Left lung (tissue), 4 donors: ENCODE measurements at regions not wholly inside any gene's neighbourhood (a gene's known extent, or its start where the extent isn't known, plus 50 kb on each side); places are given as distances from the start of the nearest gene placed in this dataset.

ENCODE experiments used
- ATAC-seq: fragments of 200-7000 bp; cut with Tn5 transposase; one replicate; pipeline ENCODE4 v1.9.1; 2020; ENCODE audit warnings: moderate library complexity
- DNase-seq, 4 donors: peaks; one replicate each; pipeline ENCODE4 v3.0.0-alpha.2; 2013 to 2020
- H3K27ac ChIP-seq, 2 donors: fragments of 200-600 bp; sonication (generic) in 1 of 2; one replicate each; pipeline versions ENCODE4 v1.5.0 to v1.8.0; 2020 to 2021
- H3K27me3 ChIP-seq, 2 donors: fragments of 200-600 bp; sonication (generic) in 1 of 2; one replicate each; pipeline versions ENCODE4 v1.5.0 to v1.8.0; 2020 to 2021
- H3K36me3 ChIP-seq, 2 donors: fragments of 200-600 bp; sonication (generic) in 1 of 2; one replicate each; pipeline versions ENCODE4 v1.5.0 to v1.8.0; 2020 to 2021
- H3K4me1 ChIP-seq, 2 donors: fragments of 200-600 bp; one replicate each; pipeline ENCODE4 v1.8.0; 2021
- H3K4me3 ChIP-seq, 2 donors: fragments of 200-600 bp; sonication (generic) in 1 of 2; one replicate each; pipeline versions ENCODE4 v1.5.0 to v1.8.0; 2020 to 2021; ENCODE audit warnings: mild to moderate bottlenecking in 1 of 2
- H3K9me3 ChIP-seq, 2 donors: fragments of 200-600 bp; sonication (generic) in 1 of 2; one replicate each; pipeline versions ENCODE4 v1.5.0 to v1.8.0; 2020 to 2021
- CTCF ChIP-seq, 2 donors: fragments of 200-600 bp; sonication (generic) in 1 of 2; IDR thresholded peaks; one replicate each; pipeline versions ENCODE4 v1.5.0 to v1.8.0; 2021; ENCODE audit warnings: antibody characterized with exemption in 2 of 2
- intact Hi-C, 2 donors: fragments of 100-400 bp; cut with DNase I; formaldehyde crosslinking; loops; one replicate each; pipeline versions ENCODE4 v1.11.2 to v1.14.2; 2022
- donor health status: DM: no; HTN: yes; CAD: no.
- donor health status: DM: no; HTN: no; CAD: no.

- TF ChIP-seq CTCF (IDR thresholded peaks at IDR 0.05) = no peak
- intact Hi-C loops = no loop called here
- ATAC-seq = no peak
Measured at GRCh38 chr15:77710637-77711036, 77.9 kb upstream of the LINGO1 start.

GRCh38 chr15:77710206-77710605 lies 77.5 kb upstream of the LINGO1 start:
- Histone ChIP-seq H3K4me3 (no peak overlapping the region), H3K9me3 (no peaks in the 10 kb centered on the region), H3K36me3 (no peaks in the 10 kb centered on the region), H3K27me3 (peaks cover 0 to 26% of the 10 kb centered on the region in 2 donors), H3K27ac (no peak overlapping the region), H3K4me1 (no peaks in the 10 kb centered on the region)
- intact Hi-C loops = no loop called here
- TF ChIP-seq CTCF (IDR thresholded peaks at IDR 0.05) = no peak
- DNase-seq (peak in 1 of 4 donors; percentile 30), ATAC-seq (no peak)

More at GRCh38 chr15:77710637-77711036, 77.9 kb upstream of the LINGO1 start:
- no peaks in the 10 kb centered on the region for H3K9me3 ChIP-seq
- H3K27me3 ChIP-seq = peaks cover 0 to 27% of the 10 kb centered on the region in 2 donors
- H3K4me1 ChIP-seq = no peaks in the 10 kb centered on the region
- H3K27ac ChIP-seq = no peak overlapping the region
- no peaks in the 10 kb centered on the region for H3K36me3 ChIP-seq
- no peak overlapping the region for H3K4me3 ChIP-seq
- peak in 1 of 4 donors; percentile 65 for DNase-seq

DNA sequence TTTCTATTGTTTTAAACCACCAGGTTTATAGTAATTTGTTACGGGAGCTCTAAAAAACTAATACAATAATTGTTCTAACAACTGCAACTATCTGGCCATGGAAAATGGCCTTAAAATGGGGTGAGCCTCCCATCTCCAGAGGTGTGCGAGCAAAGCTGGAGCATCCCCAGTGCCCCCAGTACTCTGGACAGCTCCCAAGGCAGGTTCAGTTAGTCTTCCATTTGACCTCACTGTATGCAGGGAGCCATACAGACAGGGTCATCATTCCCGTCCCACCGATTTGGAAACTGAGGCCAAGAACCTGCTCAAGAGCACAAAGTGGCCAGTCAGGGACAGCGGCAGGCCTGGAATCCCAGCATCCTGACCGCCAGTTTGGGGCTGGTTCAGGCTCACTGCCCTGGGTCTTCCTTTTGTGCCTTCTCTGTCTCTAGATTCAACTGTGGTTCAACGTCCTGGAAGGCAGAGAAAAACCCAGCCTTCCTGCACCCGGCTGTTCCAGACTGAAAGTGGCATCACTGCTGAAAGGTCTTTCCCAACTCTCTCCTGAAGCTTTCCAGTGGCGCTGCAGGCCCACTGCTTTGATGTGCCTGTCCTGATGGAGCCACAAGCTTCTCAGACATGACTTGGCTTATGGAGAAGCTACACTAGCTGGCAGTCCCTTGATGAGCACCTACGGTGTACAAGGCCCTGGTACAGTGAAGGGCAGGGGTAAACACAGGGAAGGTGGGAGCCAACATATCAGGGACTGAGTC lies 76.6 kb upstream of the LINGO1 start:
- Histone ChIP-seq H3K9me3 (no peaks in the 10 kb centered on the region), H3K27ac (no peak overlapping the region), H3K4me1 (no peaks in the 10 kb centered on the region), H3K4me3 (no peak overlapping the region), H3K36me3 (no peaks in the 10 kb centered on the region), H3K27me3 (peaks cover 0 to 18% of the 10 kb centered on the region in 2 donors)
- no peak for TF ChIP-seq CTCF (IDR thresholded peaks at IDR 0.05)
- DNase-seq = peak in 1 of 4 donors; percentile 28
- intact Hi-C loops = no loop called here
- ATAC-seq = no peak

DNA sequence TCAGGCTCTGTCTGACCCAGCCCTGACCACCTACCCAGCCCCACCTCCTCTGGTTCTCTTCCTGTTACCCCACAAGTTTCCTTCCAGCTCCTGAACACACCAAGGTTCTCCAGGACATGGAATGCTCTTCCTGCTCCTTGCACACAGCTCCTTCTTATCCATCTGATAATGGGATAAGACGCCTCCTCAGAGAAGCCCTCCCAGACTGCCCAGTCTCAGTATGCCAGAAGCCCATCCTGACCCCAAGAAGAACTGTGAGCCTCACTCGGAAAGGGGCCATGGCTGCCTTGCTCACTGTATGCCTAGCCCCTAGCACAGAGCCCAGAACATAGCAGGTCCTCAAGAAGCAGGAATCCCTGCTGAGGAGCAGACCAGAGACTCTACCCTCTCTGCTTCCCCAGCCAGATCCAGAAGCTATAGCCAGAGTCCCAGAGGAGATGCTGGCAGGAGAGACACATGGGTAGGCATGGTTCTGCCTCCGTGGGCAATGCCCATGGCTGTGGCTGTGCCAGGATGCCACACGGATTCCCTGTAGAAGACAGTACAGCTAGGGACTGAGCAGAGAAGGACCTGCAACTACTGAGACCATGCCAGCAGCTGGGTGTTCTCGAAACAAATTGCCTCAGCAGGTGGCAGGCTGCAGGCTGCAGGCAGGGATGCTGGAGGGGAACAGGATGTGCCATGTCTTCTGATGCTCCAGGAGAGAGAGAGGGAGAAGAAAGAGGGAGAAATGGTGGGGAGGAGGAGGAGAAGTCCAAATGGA lies 74.0 kb upstream of the LINGO1 start:
- H3K4me1 ChIP-seq = no peaks in the 10 kb centered on the region
- no peak overlapping the region for H3K4me3 ChIP-seq
- intact Hi-C loops = no loop called here
- ATAC-seq (no peak), DNase-seq (peak in 1 of 4 donors; percentile 34)
- no peak overlapping the region for H3K27ac ChIP-seq
- H3K36me3 ChIP-seq = no peaks in the 10 kb centered on the region
- H3K27me3 ChIP-seq = peaks cover 0 to 14% of the 10 kb centered on the region in 2 donors
- TF ChIP-seq CTCF (IDR thresholded peaks at IDR 0.05) = no peak
- no peaks in the 10 kb centered on the region for H3K9me3 ChIP-seq
